Spleen (tissue), 7 donors: ENCODE measurements at regions not wholly inside any gene's neighbourhood (a gene's known extent, or its start where the extent isn't known, plus 50 kb on each side); places are given as distances from the start of the nearest gene placed in this dataset.

Source experiments
- POLR2A ChIP-seq, 3 donors: fragments of 450-650 bp; IDR thresholded peaks; one replicate each; pipeline ENCODE4 v1.5.1; 2017; ENCODE audit warnings: antibody characterized with exemption in 3 of 3, mild to moderate bottlenecking in 1 of 3
- POLR2AphosphoS5 ChIP-seq, 3 donors: sonication (generic); formaldehyde crosslinking; IDR thresholded peaks; one replicate each; pipeline ENCODE4 v1.5.1; 2017; ENCODE audit warnings: antibody characterized with exemption in 3 of 3
- TF ChIP-seq, protein P1 (sequence below), 11 experiments: fragments of 200-600 bp in 7 of 11; fragments of 450-650 bp in 4 of 11; sonication (generic) in 4 of 11; IDR thresholded peaks in 8 of 11; conservative IDR thresholded peaks in 3 of 11; 1 replicate in 7 of 11; 2 replicates in 4 of 11; pipeline versions ENCODE4 v1.4.0 to v1.8.0; 2016 to 2021; ENCODE audit warnings: antibody characterized with exemption in 11 of 11, inconsistent platforms in 4 of 11, mild to moderate bottlenecking in 1 of 11
- donor health status: DM: no; HTN: no; CAD: no; lungs with moderate emphysema.
- donor health status: DM: no; HTN: no; CAD: no.
- donor health status: DM: no; HTN: no; CAD: no.

DNA sequence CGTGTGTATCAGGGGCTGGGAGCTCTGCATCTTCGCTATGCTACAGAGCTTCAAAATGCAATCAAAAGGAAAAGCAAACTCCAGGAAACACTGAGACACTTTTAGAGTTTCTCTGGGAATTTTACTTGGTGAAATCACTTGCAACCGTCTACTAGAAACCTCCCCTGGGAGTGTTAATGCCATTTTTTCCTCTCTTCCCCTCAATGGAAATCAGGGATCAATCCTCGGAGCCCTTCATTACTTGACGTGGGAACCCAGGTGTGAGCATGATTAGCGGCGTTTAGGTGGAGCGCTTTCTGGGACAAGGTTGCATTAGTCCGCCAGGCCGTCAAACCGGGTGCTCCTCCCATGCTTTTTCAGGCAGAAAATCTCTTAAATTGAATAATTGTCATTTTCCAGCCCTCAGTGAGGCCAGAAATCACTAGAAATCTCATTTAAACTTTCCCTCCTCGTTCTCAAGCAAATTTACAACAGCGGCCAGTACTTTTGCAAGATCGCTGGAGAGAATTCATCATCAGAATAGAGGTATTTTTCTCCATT lies 191.3 kb downstream of the IRX1 start:
- TF ChIP-seq, protein P1, sequence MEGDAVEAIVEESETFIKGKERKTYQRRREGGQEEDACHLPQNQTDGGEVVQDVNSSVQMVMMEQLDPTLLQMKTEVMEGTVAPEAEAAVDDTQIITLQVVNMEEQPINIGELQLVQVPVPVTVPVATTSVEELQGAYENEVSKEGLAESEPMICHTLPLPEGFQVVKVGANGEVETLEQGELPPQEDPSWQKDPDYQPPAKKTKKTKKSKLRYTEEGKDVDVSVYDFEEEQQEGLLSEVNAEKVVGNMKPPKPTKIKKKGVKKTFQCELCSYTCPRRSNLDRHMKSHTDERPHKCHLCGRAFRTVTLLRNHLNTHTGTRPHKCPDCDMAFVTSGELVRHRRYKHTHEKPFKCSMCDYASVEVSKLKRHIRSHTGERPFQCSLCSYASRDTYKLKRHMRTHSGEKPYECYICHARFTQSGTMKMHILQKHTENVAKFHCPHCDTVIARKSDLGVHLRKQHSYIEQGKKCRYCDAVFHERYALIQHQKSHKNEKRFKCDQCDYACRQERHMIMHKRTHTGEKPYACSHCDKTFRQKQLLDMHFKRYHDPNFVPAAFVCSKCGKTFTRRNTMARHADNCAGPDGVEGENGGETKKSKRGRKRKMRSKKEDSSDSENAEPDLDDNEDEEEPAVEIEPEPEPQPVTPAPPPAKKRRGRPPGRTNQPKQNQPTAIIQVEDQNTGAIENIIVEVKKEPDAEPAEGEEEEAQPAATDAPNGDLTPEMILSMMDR (IDR thresholded peaks at IDR 0.05 in 8 of 11, conservative IDR thresholded peaks at IDR 0.05 in 3 of 11), result no peak
- TF ChIP-seq POLR2A (IDR thresholded peaks at IDR 0.05), result no peak
- no peak for TF ChIP-seq POLR2AphosphoS5 (IDR thresholded peaks at IDR 0.05)
